ENCODE measurements at regions not wholly inside any gene's neighbourhood (a gene's known extent, or its start where the extent isn't known, plus 50 kb on each side); places are given as distances from the start of the nearest gene placed in this dataset.
"Not testable (repeated sequence)": the region's sequence is repeated elsewhere in the genome, so short reads cannot be mapped to it uniquely, and the experiment has no call there.

- no peak for DNase-seq
Measured at GRCh38 chr5:155753943-155754581, 572.9 kb upstream of the SGCD start.

GRCh38 chr5:155759252-155759651, 567.7 kb upstream of the SGCD start:
- no peak for DNase-seq

- no peak for DNase-seq
Measured at GRCh38 chr5:155759984-155760383, 567.0 kb upstream of the SGCD start.

GRCh38 chr5:155761502-155761901, 565.5 kb upstream of the SGCD start:
- no peak for DNase-seq

- no peak for DNase-seq
Measured at GRCh38 chr5:155765715-155766114, 561.2 kb upstream of the SGCD start.

GRCh38 chr5:155767470-155767869, 559.5 kb upstream of the SGCD start:
- DNase-seq = no peak

- DNase-seq = no peak
Measured at GRCh38 chr5:155768332-155768731, 558.6 kb upstream of the SGCD start.

GRCh38 chr5:155772009-155772662, 554.8 kb upstream of the SGCD start:
- DNase-seq = no peak

GRCh38 chr5:155773680-155774079, 553.3 kb upstream of the SGCD start:
- DNase-seq = no peak

- DNase-seq = no peak
Measured at GRCh38 chr5:155780260-155780659, 546.7 kb upstream of the SGCD start.

GRCh38 chr5:155783246-155783645, 543.7 kb upstream of the SGCD start:
- no peak for DNase-seq

GRCh38 chr5:155783791-155784190, 543.2 kb upstream of the SGCD start:
- no peak for DNase-seq

GRCh38 chr5:155786108-155786507, 540.9 kb upstream of the SGCD start:
- DNase-seq = no peak

- DNase-seq = no peak
Measured at GRCh38 chr5:155792873-155793272, 534.1 kb upstream of the SGCD start.

- no peak for DNase-seq
Measured at GRCh38 chr5:155794795-155795194, 532.2 kb upstream of the SGCD start.

- DNase-seq = no peak
Measured at GRCh38 chr5:155799308-155799707, 527.7 kb upstream of the SGCD start.

GRCh38 chr5:155807884-155808576, 518.9 kb upstream of the SGCD start:
- DNase-seq = no peak

GRCh38 chr5:155815248-155815647, 511.7 kb upstream of the SGCD start:
- no peak for DNase-seq

- no peak for DNase-seq
Measured at GRCh38 chr5:155822177-155822576, 504.8 kb upstream of the SGCD start.

GRCh38 chr5:155826611-155827507, 500.1 kb upstream of the SGCD start:
- DNase-seq = no peak

GRCh38 chr5:155827508-155827815, 499.5 kb upstream of the SGCD start:
- not testable (repeated sequence) for DNase-seq

- DNase-seq = no peak
Measured at GRCh38 chr5:155827949-155828348, 499.0 kb upstream of the SGCD start.

Data from anterior cingulate cortex (tissue), 58 donors.